GM12878 (cell line): ENCODE measurements at regions not wholly inside any gene's neighbourhood (a gene's known extent, or its start where the extent isn't known, plus 50 kb on each side); places are given as distances from the start of the nearest gene placed in this dataset.

ENCODE experiments used
- BMI1 ChIP-seq: fragments of 450-650 bp; IDR thresholded peaks from 2 replicates; pipeline ENCODE4 v1.6.1; 2016; ENCODE audit warnings: mild to moderate bottlenecking, moderate library complexity, borderline replicate concordance
- CHD4 ChIP-seq: fragments of 200-600 bp; sonication (generic); IDR thresholded peaks from 2 replicates; pipeline ENCODE4 v1.6.1; 2016; ENCODE audit warnings: mild to moderate bottlenecking
- E2F4 ChIP-seq: IDR thresholded peaks from 2 replicates; pipeline ENCODE4 v1.6.1; 2012; ENCODE audit warnings: low read depth, low read length, improper control_type of control experiment
- HDAC2 ChIP-seq: fragments of 200-600 bp; sonication (generic); IDR thresholded peaks from 2 replicates; pipeline ENCODE4 v1.6.1; 2017
- IKZF2 ChIP-seq, 2 experiments: fragments of 450-650 bp; IDR thresholded peaks; 2 replicates each; pipeline ENCODE4 v1.6.1; 2017; ENCODE audit warnings: mild to moderate bottlenecking in 2 of 2, moderate library complexity in 2 of 2
- MXI1 ChIP-seq: fragments of 150-350 bp; IDR thresholded peaks from 2 replicates; pipeline ENCODE4 v1.6.1; 2011; ENCODE audit warnings: low read depth, mild to moderate bottlenecking, inconsistent platforms, low read length, improper control_type of control experiment
- NR2C1 ChIP-seq: fragments of 450-650 bp; IDR thresholded peaks from 2 replicates; pipeline ENCODE4 v1.6.1; 2017; ENCODE audit warnings: antibody characterized with exemption, mild to moderate bottlenecking, moderate library complexity
- TF ChIP-seq, protein P1 (sequence below): fragments of 450-650 bp; IDR thresholded peaks from 2 replicates; pipeline ENCODE4 v1.6.1; 2017; ENCODE audit warnings: mild to moderate bottlenecking, low read depth, inconsistent platforms; ENCODE audit not compliant: poor library complexity, severe bottlenecking
- TF ChIP-seq, protein P2 (sequence below): fragments of 450-650 bp; IDR thresholded peaks from 2 replicates; pipeline ENCODE4 v1.6.1; 2016; ENCODE audit warnings: mild to moderate bottlenecking, moderate library complexity, borderline replicate concordance

DNA sequence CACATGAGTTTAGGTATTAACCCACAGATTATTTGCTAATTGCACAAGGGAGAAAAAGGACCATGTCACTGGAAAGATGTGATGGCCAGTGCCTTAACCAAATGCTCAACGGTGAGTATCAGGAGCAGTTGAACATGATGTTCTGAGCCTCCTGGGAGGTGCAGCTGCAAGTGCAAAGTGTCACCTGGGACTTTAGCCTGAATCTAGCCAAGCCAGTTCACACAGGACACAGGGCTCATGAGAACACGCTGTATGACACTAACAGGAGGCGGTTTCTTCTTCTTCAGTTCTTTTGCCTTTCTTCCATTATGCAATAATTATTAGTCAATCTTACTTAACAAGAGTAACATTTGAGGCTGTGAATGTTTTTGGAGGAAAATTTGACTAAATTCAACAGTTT is 225.3 kb downstream of the THBS2 start (continued):
- TF ChIP-seq, protein P1, sequence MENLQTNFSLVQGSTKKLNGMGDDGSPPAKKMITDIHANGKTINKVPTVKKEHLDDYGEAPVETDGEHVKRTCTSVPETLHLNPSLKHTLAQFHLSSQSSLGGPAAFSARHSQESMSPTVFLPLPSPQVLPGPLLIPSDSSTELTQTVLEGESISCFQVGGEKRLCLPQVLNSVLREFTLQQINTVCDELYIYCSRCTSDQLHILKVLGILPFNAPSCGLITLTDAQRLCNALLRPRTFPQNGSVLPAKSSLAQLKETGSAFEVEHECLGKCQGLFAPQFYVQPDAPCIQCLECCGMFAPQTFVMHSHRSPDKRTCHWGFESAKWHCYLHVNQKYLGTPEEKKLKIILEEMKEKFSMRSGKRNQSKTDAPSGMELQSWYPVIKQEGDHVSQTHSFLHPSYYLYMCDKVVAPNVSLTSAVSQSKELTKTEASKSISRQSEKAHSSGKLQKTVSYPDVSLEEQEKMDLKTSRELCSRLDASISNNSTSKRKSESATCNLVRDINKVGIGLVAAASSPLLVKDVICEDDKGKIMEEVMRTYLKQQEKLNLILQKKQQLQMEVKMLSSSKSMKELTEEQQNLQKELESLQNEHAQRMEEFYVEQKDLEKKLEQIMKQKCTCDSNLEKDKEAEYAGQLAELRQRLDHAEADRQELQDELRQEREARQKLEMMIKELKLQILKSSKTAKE, result no peak
- TF ChIP-seq MXI1, result no peak
- TF ChIP-seq CHD4, result no peak
- TF ChIP-seq IKZF2 (IDR thresholded peaks at IDR 0.05), result no peak
- no peak for TF ChIP-seq HDAC2
- TF ChIP-seq E2F4, result no peak
- TF ChIP-seq BMI1, result no peak
- no peak for TF ChIP-seq NR2C1
- TF ChIP-seq, protein P2, sequence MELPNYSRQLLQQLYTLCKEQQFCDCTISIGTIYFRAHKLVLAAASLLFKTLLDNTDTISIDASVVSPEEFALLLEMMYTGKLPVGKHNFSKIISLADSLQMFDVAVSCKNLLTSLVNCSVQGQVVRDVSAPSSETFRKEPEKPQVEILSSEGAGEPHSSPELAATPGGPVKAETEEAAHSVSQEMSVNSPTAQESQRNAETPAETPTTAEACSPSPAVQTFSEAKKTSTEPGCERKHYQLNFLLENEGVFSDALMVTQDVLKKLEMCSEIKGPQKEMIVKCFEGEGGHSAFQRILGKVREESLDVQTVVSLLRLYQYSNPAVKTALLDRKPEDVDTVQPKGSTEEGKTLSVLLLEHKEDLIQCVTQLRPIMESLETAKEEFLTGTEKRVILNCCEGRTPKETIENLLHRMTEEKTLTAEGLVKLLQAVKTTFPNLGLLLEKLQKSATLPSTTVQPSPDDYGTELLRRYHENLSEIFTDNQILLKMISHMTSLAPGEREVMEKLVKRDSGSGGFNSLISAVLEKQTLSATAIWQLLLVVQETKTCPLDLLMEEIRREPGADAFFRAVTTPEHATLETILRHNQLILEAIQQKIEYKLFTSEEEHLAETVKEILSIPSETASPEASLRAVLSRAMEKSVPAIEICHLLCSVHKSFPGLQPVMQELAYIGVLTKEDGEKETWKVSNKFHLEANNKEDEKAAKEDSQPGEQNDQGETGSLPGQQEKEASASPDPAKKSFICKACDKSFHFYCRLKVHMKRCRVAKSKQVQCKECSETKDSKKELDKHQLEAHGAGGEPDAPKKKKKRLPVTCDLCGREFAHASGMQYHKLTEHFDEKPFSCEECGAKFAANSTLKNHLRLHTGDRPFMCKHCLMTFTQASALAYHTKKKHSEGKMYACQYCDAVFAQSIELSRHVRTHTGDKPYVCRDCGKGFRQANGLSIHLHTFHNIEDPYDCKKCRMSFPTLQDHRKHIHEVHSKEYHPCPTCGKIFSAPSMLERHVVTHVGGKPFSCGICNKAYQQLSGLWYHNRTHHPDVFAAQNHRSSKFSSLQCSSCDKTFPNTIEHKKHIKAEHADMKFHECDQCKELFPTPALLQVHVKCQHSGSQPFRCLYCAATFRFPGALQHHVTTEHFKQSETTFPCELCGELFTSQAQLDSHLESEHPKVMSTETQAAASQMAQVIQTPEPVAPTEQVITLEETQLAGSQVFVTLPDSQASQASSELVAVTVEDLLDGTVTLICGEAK, result no peak
